ENCODE measurements at regions not wholly inside any gene's neighbourhood (a gene's known extent, or its start where the extent isn't known, plus 50 kb on each side); places are given as distances from the start of the nearest gene placed in this dataset.

DNA sequence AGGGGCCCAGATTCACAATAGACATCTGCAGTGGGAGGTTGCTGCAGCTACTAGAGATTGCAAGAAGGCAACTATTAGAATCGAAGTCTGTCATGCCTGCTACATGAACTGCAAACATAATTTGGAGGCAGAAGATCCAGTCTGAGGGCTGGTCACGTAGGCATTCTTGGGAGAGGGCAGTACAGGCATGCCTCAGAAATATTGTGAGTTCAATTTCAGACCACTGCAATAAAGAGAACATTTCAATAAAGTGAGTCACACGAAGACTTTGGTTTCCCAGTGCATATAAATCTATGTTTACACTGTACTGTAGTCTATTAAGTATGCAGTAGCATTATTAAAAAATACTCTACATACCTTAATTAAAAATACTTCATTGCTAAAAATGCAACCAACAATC, 585.8 kb upstream of the FAT1 start:
- H3K4me3 ChIP-seq (ENCODE audit: low read depth, low read length): no peak overlapping the region
- TF ChIP-seq, protein P1, sequence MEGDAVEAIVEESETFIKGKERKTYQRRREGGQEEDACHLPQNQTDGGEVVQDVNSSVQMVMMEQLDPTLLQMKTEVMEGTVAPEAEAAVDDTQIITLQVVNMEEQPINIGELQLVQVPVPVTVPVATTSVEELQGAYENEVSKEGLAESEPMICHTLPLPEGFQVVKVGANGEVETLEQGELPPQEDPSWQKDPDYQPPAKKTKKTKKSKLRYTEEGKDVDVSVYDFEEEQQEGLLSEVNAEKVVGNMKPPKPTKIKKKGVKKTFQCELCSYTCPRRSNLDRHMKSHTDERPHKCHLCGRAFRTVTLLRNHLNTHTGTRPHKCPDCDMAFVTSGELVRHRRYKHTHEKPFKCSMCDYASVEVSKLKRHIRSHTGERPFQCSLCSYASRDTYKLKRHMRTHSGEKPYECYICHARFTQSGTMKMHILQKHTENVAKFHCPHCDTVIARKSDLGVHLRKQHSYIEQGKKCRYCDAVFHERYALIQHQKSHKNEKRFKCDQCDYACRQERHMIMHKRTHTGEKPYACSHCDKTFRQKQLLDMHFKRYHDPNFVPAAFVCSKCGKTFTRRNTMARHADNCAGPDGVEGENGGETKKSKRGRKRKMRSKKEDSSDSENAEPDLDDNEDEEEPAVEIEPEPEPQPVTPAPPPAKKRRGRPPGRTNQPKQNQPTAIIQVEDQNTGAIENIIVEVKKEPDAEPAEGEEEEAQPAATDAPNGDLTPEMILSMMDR (IDR thresholded peaks at IDR 0.05; ENCODE audit: low read depth, low read length, missing control alignments): no peak
- no peak for DNase-seq (ENCODE audit: low read depth)

DNA sequence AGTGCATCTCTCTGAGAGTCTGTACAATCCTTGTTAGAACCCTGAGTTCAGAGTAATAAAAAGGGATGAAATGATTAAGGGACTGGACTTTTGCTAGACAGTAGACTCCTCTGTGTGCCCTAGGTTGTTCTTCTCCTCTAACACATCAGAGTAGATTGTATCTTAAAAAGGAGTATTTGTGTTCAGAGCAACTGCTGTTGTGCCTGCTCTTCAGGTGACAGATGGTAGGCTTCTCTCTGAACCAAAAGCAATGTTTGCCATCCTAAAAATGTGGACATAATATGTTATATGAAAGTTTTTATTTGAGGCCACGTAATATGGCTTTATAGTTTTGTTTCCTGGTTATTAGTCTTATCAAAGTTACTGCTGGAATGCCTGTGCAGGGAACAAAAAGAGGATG, 588.6 kb upstream of the FAT1 start:
- H3K4me3 ChIP-seq (ENCODE audit: low read depth, low read length): no peak overlapping the region
- DNase-seq (ENCODE audit: low read depth): no peak
- TF ChIP-seq, protein P1 (IDR thresholded peaks at IDR 0.05; ENCODE audit: low read depth, low read length, missing control alignments): no peak

DNA sequence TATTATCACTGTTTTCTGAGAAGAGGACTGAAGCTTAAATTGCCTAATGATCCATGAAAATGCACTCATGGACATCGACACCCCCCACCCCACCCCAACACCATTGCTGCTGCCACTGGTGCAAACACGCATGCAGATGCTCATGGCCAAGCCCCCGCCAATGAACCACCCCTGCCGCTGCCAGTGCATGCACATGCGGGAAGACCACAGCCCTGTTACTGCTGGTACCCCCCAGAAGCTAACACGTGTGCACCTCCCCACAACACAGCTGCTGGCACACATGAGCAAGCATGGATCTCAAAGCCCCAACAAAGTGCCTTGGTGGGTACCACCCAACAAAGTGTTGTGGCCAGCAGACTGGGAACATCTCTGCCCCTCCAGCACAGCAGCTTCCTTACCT, 594.1 kb upstream of the FAT1 start:
- DNase-seq (ENCODE audit: low read depth): no peak
- TF ChIP-seq, protein P1 (IDR thresholded peaks at IDR 0.05; ENCODE audit: low read depth, low read length, missing control alignments): no peak
- H3K4me3 ChIP-seq (ENCODE audit: low read depth, low read length): no peak overlapping the region

DNA sequence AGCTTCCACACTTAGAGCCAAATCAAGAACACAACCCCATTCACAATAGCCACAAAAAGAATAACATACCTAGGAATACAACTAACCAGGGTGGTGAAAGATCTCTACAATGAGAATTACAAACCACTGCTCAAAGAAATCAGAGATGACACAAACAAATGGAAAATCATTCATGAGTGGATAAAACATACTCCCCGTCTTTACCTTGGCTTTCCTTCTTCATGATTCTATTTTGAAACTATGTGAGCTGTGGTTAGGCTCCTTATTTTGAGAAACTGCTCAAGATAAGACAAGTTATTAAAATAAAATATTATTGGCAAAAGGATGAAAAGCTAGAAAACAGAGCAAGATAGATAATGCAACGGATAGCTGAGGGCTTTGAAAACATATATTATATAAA, 598.1 kb upstream of the FAT1 start:
- TF ChIP-seq, protein P1 (IDR thresholded peaks at IDR 0.05; ENCODE audit: low read depth, low read length, missing control alignments): no peak
- no peak overlapping the region for H3K4me3 ChIP-seq (ENCODE audit: low read depth, low read length)
- no peak for DNase-seq (ENCODE audit: low read depth)

DNA sequence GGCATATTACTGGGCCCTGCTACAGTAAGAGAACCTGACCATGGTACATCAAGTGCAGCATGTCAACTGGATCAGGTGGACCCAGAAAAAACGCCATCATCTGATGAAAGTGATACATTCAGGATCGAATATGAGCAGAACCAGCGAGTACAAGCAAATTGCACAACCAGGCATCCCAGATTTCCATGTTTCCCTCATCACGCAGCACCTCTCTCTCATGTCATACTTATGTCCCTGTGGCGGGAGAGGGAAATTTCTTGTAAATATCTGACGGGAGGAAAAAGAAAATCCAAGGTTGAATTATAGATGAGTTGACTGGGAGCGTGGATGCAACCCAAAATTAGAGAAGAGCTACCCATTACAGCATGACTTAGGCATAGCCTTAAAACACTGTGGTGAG, 608.5 kb upstream of the FAT1 start:
- no peak for DNase-seq (ENCODE audit: low read depth)
- H3K4me3 ChIP-seq (ENCODE audit: low read depth, low read length): no peak overlapping the region
- TF ChIP-seq, protein P1 (IDR thresholded peaks at IDR 0.05; ENCODE audit: low read depth, low read length, missing control alignments): no peak

DNA sequence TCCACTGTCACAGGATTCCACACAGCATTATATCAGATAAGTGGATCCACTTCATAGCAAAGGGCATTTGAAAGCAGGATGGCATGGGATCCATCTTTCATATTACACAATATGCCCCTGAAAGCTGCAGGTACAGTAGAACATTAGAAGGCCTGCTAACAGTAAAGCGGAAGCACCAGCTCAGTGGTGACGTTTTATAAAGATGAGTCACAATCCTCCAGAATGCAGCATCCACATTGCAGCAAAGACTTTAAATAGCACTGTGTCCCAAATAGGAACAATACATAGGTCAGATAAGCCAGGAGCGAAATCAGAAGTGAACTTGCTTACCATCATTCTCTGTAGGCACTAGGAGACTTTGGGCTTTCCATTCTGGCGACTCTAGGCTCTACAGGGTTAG, 609.5 kb upstream of the FAT1 start:
- TF ChIP-seq, protein P1 (IDR thresholded peaks at IDR 0.05; ENCODE audit: low read depth, low read length, missing control alignments): no peak
- H3K4me3 ChIP-seq (ENCODE audit: low read depth, low read length): no peak overlapping the region
- DNase-seq (ENCODE audit: low read depth): no peak

DNA sequence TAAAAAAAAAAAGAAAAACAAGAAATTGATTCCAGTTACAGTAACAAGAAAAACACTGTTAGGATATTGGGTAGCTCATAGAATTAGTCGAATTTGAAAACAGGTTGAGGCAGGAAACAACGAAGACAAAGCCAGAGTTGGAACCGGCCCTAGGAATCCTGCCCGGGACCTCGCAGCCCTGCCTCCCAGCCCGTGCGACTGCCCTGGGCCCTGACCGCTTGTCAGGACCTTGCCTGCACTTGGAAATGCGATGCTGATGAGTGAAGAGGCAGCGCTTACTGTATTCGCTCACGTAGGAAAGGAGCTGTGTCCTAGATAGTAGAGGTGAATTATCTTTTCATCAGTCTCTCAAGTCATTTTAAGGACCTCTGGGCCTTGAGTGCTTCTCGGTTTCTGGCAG, 611.7 kb upstream of the FAT1 start:
- TF ChIP-seq, protein P1 (IDR thresholded peaks at IDR 0.05; ENCODE audit: low read depth, low read length, missing control alignments): no peak
- H3K4me3 ChIP-seq (ENCODE audit: low read depth, low read length): no peak overlapping the region
- DNase-seq (ENCODE audit: low read depth): no peak
